Transverse colon (tissue), 3 donors: ENCODE measurements at regions not wholly inside any gene's neighbourhood (a gene's known extent, or its start where the extent isn't known, plus 50 kb on each side); places are given as distances from the start of the nearest gene placed in this dataset.

Experiments used
- CTCF ChIP-seq, 5 experiments: fragments of 200-600 bp in 3 of 5; fragments of 450-650 bp in 2 of 5; sonication (generic) in 3 of 5; IDR thresholded peaks; 1 replicate in 2 of 5; 2 replicates in 3 of 5; pipeline ENCODE4 v1.5.1; 2016 to 2017; ENCODE audit warnings: antibody characterized with exemption in 5 of 5, inconsistent platforms in 3 of 5, mild to moderate bottlenecking in 2 of 5, moderate library complexity in 1 of 5
- EP300 ChIP-seq: sonication (generic); formaldehyde crosslinking; IDR thresholded peaks from one replicate; pipeline ENCODE4 v1.6.1; 2017; ENCODE audit warnings: antibody characterized with exemption, low read depth

- TF ChIP-seq CTCF (IDR thresholded peaks at IDR 0.05) (no peak), EP300 (no peak)
Measured at GRCh38 chr11:70519117-70519516, 120.8 kb downstream of the CTTN start.
